Coronary artery (tissue), 2 donors: ENCODE measurements at regions not wholly inside any gene's neighbourhood (a gene's known extent, or its start where the extent isn't known, plus 50 kb on each side); places are given as distances from the start of the nearest gene placed in this dataset.

Experiments used
- DNase-seq: peaks from one replicate; pipeline ENCODE4 v3.0.0-alpha.2; 2017; ENCODE audit warnings: low spot score
- H3K27ac ChIP-seq, 2 donors: fragments of 200-600 bp; sonication (generic); one replicate each; pipeline ENCODE4 v1.5.1; 2016 to 2019
- H3K4me3 ChIP-seq: fragments of 200-600 bp; sonication (generic); 2 replicates; pipeline ENCODE4 v1.5.1; 2016; ENCODE audit warnings: mild to moderate bottlenecking, moderate library complexity
- TF ChIP-seq, protein P1 (sequence below): fragments of 200-600 bp; sonication (generic); IDR thresholded peaks from one replicate; pipeline ENCODE4 v1.5.1; 2019; ENCODE audit warnings: antibody characterized with exemption

DNA sequence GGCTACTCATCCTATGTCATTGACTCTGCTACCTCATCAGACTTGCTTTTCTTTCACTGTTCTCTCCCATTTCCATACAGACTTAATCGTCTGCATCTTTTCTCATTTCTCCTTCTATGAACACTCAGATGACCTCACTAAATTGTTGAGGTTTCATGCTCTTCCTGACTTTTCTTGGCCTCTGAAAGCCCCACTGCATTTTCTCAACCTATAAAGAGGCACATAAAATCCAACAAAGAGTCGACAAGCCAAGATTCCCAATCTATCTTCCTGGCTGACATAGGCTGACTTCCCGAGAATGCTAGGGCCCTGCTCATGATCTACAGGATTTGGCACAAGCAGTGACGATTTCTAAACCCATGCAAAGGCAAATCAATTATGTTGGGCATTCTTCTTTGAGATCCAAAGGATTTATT is 280.8 kb upstream of the DPYD start:
- Histone ChIP-seq H3K27ac (no peak overlapping the region), H3K4me3 (no peak overlapping the region)
- DNase-seq: no peak
- TF ChIP-seq, protein P1, sequence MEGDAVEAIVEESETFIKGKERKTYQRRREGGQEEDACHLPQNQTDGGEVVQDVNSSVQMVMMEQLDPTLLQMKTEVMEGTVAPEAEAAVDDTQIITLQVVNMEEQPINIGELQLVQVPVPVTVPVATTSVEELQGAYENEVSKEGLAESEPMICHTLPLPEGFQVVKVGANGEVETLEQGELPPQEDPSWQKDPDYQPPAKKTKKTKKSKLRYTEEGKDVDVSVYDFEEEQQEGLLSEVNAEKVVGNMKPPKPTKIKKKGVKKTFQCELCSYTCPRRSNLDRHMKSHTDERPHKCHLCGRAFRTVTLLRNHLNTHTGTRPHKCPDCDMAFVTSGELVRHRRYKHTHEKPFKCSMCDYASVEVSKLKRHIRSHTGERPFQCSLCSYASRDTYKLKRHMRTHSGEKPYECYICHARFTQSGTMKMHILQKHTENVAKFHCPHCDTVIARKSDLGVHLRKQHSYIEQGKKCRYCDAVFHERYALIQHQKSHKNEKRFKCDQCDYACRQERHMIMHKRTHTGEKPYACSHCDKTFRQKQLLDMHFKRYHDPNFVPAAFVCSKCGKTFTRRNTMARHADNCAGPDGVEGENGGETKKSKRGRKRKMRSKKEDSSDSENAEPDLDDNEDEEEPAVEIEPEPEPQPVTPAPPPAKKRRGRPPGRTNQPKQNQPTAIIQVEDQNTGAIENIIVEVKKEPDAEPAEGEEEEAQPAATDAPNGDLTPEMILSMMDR: no peak

DNA sequence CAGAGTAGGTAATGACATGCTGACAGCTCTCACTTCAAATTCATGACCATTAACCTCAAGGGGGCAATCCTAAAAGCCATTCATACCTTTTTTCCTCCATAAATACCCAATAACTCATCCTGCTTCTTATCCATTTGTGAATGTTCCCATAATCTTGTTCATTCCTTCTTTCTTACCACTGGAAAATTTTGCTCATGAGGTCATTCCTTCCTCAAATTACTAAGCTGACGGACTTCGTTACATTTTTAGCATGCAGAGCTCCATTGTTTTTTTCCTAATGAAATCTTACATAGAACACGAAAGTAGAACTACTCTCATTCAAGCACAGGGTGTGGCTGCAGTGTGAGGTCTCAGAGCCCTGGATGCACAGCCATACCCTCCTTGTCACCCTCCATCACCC is 276.5 kb upstream of the DPYD start:
- TF ChIP-seq, protein P1: no peak
- DNase-seq: no peak
- no peak overlapping the region for H3K4me3 ChIP-seq
- no peak overlapping the region for H3K27ac ChIP-seq

DNA sequence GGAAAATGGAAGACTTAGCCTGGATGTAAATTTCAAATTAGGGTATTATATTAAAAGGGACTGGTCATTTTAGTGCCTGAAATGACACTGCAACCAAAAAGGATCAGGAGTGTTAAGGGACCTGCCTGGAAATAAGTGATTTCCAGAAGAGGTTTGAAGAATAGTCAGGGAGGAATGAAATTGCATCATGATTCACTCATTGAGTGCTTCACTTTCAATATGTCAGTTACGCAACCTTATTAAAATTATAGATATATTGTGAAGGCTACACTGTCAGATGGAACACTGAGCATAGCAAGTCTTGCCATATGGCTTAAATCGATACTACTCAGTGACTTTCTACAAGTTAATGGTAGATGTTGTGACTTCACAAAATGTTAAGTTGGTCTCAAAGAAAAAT is 275.2 kb upstream of the DPYD start:
- TF ChIP-seq, protein P1: no peak
- Histone ChIP-seq H3K27ac (no peak overlapping the region), H3K4me3 (no peak overlapping the region)
- no peak for DNase-seq

DNA sequence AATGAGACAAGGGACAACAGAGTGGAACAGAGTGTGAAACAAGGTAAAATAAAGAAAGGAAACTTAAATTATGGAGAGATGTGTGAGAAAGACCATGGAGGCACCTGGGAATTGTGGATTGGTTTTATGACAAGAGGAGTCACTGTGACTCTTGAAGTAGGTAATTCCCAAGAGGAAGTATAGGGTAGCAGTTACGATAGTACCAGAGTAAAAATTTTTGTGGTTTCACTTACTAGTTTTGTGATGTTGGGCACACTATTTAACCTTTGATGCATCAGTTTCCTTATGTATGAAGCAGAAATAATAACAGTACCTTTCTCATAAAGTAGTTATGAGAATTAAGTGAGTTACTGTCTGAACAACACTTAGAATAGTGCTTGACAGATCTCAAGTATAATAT is 267.9 kb upstream of the DPYD start:
- Histone ChIP-seq H3K4me3 (no peak overlapping the region), H3K27ac (no peak overlapping the region)
- TF ChIP-seq, protein P1: no peak
- DNase-seq: no peak

DNA sequence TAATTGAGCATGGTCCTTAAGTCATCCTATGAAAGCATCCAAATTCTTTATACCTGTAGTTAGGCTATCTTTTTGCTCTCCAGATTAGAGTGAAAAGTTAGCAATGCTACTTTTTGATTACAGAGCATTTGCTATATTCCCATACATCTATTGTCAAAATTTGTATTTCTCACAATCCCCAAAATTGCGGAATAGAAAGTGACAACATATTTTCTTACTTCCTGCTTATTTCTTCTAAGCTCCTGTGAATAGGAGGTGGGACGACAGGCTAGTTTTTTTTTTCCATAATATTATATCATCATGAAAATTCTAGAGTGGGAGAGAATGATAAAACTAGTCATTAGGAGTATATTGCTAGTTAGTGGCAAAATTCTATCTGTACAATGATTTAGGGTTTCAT is 264.0 kb upstream of the DPYD start:
- DNase-seq: no peak
- Histone ChIP-seq H3K4me3 (no peak overlapping the region), H3K27ac (no peak overlapping the region)
- TF ChIP-seq, protein P1: no peak

DNA sequence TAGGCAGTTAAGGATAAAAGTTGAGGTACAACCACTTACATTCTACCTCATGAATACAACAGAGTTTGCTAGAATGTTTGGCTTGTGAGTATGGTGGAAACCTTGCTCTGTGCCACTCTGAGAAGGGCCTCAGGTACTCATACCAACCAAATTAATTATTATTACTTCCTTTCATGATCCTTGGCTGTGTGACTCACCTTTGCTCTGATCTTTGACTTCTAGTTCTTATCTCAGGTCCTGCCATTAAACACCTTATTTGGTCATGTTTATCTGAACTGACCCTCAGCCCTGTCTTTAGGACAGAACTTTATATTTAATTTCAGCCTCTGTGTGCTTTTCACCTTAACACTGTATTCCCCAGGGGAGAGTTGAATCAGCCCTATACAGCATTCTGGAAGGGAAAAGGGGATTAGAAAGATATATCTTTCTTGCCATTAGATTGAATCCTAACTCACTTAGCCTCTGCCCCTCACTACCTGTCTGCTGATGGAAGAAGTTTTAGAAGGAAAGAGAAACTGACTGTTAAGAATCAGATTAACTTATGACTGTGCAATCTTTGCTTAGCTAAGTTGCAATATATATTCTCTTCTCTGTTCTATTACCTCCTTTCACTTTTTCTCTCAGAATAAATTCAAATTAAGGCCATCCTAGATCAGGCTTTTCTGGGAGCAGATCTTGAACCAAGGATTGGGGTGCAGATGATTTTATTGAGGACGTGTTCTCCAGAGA is 260.4 kb upstream of the DPYD start:
- TF ChIP-seq, protein P1: no peak
- no peak overlapping the region for H3K27ac ChIP-seq
- no peak overlapping the region for H3K4me3 ChIP-seq
- no peak for DNase-seq

DNA sequence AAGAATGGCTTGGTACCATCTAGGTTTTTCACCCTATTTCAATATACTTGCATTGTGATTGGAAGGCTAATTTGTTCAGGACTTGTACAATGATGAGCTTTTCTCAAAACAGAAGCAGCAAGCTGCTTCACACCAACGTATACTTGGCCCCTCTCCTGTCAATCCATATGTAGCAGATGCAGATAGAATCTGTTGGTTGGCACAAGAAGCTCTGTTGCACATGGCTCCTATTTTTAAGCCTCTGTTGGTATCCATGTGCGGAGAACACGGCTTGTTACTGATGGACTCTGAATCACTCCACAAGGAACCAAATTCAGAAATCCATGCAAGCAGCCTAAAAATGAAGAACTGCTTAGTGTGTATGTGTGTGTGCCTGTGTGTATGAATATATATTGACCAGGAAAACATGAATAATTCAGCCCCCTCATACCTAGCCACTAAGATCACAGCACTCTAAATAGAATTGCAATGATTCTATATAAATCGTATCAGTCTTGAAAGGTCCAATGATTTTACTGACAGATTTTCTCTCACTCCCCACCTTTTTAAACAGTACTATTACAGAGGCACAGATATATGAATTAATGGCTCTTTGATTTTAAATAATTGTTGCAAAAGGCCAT is 258.4 kb upstream of the DPYD start:
- TF ChIP-seq, protein P1: no peak
- Histone ChIP-seq H3K27ac (no peak overlapping the region), H3K4me3 (no peak overlapping the region)
- no peak for DNase-seq
